Retinal pigment epithelial cell (primary cell): ENCODE measurements at regions not wholly inside any gene's neighbourhood (a gene's known extent, or its start where the extent isn't known, plus 50 kb on each side); places are given as distances from the start of the nearest gene placed in this dataset.

ENCODE experiments used
- DNase-seq: peaks from one replicate; pipeline ENCODE4 v3.0.0-alpha.2; 2010; ENCODE audit warnings: low read depth
- H3K4me3 ChIP-seq: 2 replicates; pipeline ENCODE4 v1.5.1; 2011; ENCODE audit warnings: mild to moderate bottlenecking, low read length, control low read depth, moderate library complexity
- TF ChIP-seq, protein P1 (sequence below): conservative IDR thresholded peaks from 2 replicates; pipeline ENCODE4 v1.5.1; 2011; ENCODE audit warnings: low read depth, low read length, control low read depth, inconsistent platforms

- TF ChIP-seq, protein P1, sequence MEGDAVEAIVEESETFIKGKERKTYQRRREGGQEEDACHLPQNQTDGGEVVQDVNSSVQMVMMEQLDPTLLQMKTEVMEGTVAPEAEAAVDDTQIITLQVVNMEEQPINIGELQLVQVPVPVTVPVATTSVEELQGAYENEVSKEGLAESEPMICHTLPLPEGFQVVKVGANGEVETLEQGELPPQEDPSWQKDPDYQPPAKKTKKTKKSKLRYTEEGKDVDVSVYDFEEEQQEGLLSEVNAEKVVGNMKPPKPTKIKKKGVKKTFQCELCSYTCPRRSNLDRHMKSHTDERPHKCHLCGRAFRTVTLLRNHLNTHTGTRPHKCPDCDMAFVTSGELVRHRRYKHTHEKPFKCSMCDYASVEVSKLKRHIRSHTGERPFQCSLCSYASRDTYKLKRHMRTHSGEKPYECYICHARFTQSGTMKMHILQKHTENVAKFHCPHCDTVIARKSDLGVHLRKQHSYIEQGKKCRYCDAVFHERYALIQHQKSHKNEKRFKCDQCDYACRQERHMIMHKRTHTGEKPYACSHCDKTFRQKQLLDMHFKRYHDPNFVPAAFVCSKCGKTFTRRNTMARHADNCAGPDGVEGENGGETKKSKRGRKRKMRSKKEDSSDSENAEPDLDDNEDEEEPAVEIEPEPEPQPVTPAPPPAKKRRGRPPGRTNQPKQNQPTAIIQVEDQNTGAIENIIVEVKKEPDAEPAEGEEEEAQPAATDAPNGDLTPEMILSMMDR = no peak
- DNase-seq = no peak
- H3K4me3 ChIP-seq = no peak overlapping the region
Measured at GRCh38 chr2:228722311-228722710, 540.8 kb upstream of the SPHKAP start.

- no peak for DNase-seq
- TF ChIP-seq, protein P1 = no peak
- H3K4me3 ChIP-seq = no peak overlapping the region
Measured at GRCh38 chr2:228720895-228721294, 539.4 kb upstream of the SPHKAP start.

GRCh38 chr2:228709788-228710371 lies 528.4 kb upstream of the SPHKAP start:
- no peak overlapping the region for H3K4me3 ChIP-seq
- DNase-seq = no peak
- TF ChIP-seq, protein P1 = no peak

GRCh38 chr2:228707846-228708245 lies 526.4 kb upstream of the SPHKAP start:
- no peak for DNase-seq
- H3K4me3 ChIP-seq = no peak overlapping the region
- TF ChIP-seq, protein P1 = no peak

DNA sequence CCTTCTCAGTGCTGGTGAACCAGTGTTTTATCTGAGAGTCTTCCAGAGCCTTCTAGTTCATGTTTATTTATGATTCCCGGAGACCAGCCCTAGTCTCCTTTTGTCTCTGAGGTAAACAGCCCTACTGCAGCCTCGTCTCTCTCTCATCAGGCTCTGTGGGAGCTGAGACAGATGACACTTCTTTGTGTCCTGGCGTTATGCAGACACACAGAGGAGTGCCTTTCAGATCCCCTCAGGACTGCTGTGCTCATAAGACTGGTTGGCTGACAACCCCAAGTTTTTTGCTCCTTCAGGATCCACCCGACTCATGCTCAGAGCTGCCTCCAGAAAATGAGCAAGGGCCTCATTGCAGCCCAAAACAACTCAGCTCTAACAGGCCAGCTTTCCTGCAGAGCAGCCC lies 523.8 kb upstream of the SPHKAP start:
- DNase-seq = no peak
- TF ChIP-seq, protein P1 = no peak
- no peak overlapping the region for H3K4me3 ChIP-seq

DNA sequence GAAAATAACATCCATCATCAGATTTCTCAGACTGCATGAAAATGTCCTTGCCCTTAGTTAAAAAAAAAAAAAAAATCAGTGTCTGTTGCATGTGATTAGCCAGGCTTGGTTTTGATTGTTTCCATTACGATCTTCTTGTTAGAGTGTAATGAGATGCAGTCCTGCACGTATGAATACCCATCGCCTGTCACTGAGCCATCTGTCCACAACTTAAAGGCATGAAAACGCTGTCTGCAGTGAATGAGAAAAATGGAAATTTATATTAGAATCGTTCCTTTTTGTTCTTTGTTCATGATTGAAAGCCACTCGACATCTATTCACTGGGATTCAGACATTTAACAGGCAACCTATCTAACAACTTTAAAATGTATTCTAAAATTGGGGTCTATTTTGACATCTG lies 521.7 kb upstream of the SPHKAP start:
- TF ChIP-seq, protein P1 = no peak
- DNase-seq = no peak
- H3K4me3 ChIP-seq = no peak overlapping the region

DNA sequence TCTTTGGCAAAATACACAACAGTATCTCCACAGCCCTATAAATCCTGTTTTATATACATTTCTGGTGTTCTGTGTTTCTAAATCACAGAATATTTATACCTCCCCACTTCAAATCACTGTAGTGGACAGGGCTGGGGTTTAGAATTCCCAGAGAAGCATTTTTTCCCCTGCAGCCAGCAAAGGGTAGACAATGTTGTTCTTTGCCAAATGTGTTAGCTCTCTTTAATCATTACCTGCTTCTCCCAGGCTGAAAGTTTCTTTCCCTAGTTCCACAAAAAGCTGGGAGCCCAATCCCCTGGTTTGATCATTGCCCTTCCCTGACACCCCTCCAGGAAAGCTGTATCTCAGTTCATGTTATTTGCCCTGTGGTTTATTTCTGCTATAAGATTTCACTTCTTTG lies 520.0 kb upstream of the SPHKAP start:
- TF ChIP-seq, protein P1 = no peak
- DNase-seq = no peak
- no peak overlapping the region for H3K4me3 ChIP-seq
